CD14-positive monocyte (primary cell): ENCODE measurements at regions not wholly inside any gene's neighbourhood (a gene's known extent, or its start where the extent isn't known, plus 50 kb on each side); places are given as distances from the start of the nearest gene placed in this dataset.
A peak's percentile ranks its signal among the peaks of the same experiment; 100 is the strongest.
"Not testable (repeated sequence)": the region's sequence is repeated elsewhere in the genome, so short reads cannot be mapped to it uniquely, and the experiment has no call there.

Source experiments
- DNase-seq, 3 donors: peaks; one replicate each; pipeline ENCODE4 v3.0.0-alpha.2; 2011 to 2022
- H2AFZ ChIP-seq: 2 replicates; pipeline ENCODE4 v1.6.0; 2012; ENCODE audit warnings: mild to moderate bottlenecking, low read depth, low read length, inconsistent platforms; ENCODE audit not compliant: insufficient read depth, poor library complexity, severe bottlenecking
- H3K27ac ChIP-seq, 2 donors: 1 replicate in 1 of 2; 2 replicates in 1 of 2; pipeline ENCODE4 v1.5.1; 2012 to 2013; ENCODE audit warnings: low read length in 2 of 2, control low read depth in 1 of 2, inconsistent platforms in 1 of 2, low read depth in 1 of 2, mild to moderate bottlenecking in 1 of 2
- H3K27me3 ChIP-seq, 2 donors: one replicate each; pipeline versions ENCODE4 v1.6.0 to v1.6.1; 2011 to 2013; ENCODE audit warnings: low read length in 2 of 2; ENCODE audit not compliant: control insufficient read depth in 2 of 2, insufficient read depth in 2 of 2
- H3K36me3 ChIP-seq, 2 donors: replicated peaks in 1 of 2; 1 replicate in 1 of 2; 2 replicates in 1 of 2; pipeline versions ENCODE4 v1.5.1 to v1.6.1; 2012 to 2013; ENCODE audit warnings: low read length in 2 of 2, control low read depth in 1 of 2, inconsistent platforms in 1 of 2, mild to moderate bottlenecking in 1 of 2; ENCODE audit not compliant: insufficient read depth in 2 of 2, control insufficient read depth in 1 of 2
- H3K4me1 ChIP-seq, 2 donors: 1 replicate in 1 of 2; 2 replicates in 1 of 2; pipeline versions ENCODE4 v1.5.1 to v1.6.1; 2012 to 2013; ENCODE audit warnings: low read length in 2 of 2, control low read depth in 1 of 2, inconsistent platforms in 1 of 2, mild to moderate bottlenecking in 1 of 2, moderate library complexity in 1 of 2; ENCODE audit not compliant: insufficient read depth in 2 of 2, control insufficient read depth in 1 of 2
- H3K4me2 ChIP-seq: replicated peaks from 2 replicates; pipeline ENCODE3; 2012; ENCODE audit warnings: low read length, moderate library complexity, mild to moderate bottlenecking; ENCODE audit not compliant: poor library complexity, severe bottlenecking; ENCODE audit errors: extremely low read depth
- H3K4me3 ChIP-seq, 3 experiments: fragments of 200-600 bp in 1 of 3; sonication (generic) in 1 of 3; replicated peaks in 1 of 3; 1 replicate in 2 of 3; 2 replicates in 1 of 3; pipeline ENCODE4 v1.5.1; 2011 to 2013; ENCODE audit warnings: low read length in 3 of 3, mild to moderate bottlenecking in 3 of 3, control low read depth in 2 of 3, low read depth in 2 of 3, inconsistent platforms in 1 of 3, moderate library complexity in 1 of 3
- H3K79me2 ChIP-seq: 2 replicates; pipeline ENCODE4 v1.6.0; 2012; ENCODE audit warnings: mild to moderate bottlenecking, control low read depth, inconsistent platforms, low read length, moderate library complexity; ENCODE audit not compliant: insufficient read depth
- H3K9ac ChIP-seq: 2 replicates; pipeline ENCODE4 v1.6.0; 2017; ENCODE audit warnings: low read length, mild to moderate bottlenecking; ENCODE audit not compliant: insufficient read depth, poor library complexity, severe bottlenecking
- H3K9me3 ChIP-seq, 2 donors: replicated peaks in 1 of 2; 1 replicate in 1 of 2; 2 replicates in 1 of 2; pipeline versions ENCODE4 v1.5.1 to v1.6.1; 2012 to 2013; ENCODE audit warnings: low read length in 2 of 2, control low read depth in 1 of 2; ENCODE audit not compliant: control insufficient read depth in 1 of 2, insufficient read depth in 1 of 2
- H4K20me1 ChIP-seq: 2 replicates; pipeline ENCODE4 v1.6.0; 2012; ENCODE audit warnings: mild to moderate bottlenecking, low read length, control low read depth, moderate library complexity; ENCODE audit not compliant: insufficient read depth
- H3K27ac Mint-ChIP-seq, 7 donors: one replicate each; pipeline ENCODE4 v1.8.0; 2020; ENCODE audit warnings: mild to moderate bottlenecking in 7 of 7, mixed read lengths in 7 of 7, moderate library complexity in 6 of 7, inconsistent platforms in 2 of 7
- H3K27me3 Mint-ChIP-seq, 3 donors: one replicate each; pipeline ENCODE4 v1.8.0; 2021 to 2022; ENCODE audit warnings: low read depth in 3 of 3, mild to moderate bottlenecking in 3 of 3, mixed read lengths in 3 of 3, moderate library complexity in 3 of 3, inconsistent platforms in 1 of 3
- H3K36me3 Mint-ChIP-seq, 2 donors: one replicate each; pipeline ENCODE4 v1.8.0; 2020; ENCODE audit warnings: mixed read lengths in 2 of 2, inconsistent platforms in 1 of 2, mild to moderate bottlenecking in 1 of 2
- H3K4me1 Mint-ChIP-seq: one replicate; pipeline ENCODE4 v1.8.0; 2020; ENCODE audit warnings: mild to moderate bottlenecking, mixed read lengths
- H3K4me3 Mint-ChIP-seq, 2 donors: one replicate each; pipeline ENCODE4 v1.8.0; 2020; ENCODE audit warnings: mild to moderate bottlenecking in 2 of 2, mixed read lengths in 2 of 2, moderate library complexity in 1 of 2
- H3K9me3 Mint-ChIP-seq, 7 donors: one replicate each; pipeline ENCODE4 v1.8.0; 2020 to 2022; ENCODE audit warnings: mixed read lengths in 7 of 7, mild to moderate bottlenecking in 6 of 7, moderate library complexity in 6 of 7, inconsistent platforms in 2 of 7
- WGBS: methylation state at CpG from one replicate; pipeline ENCODE4 v1.1.5; 2013; ENCODE audit warnings: missing lambda C conversion rate; ENCODE audit not compliant: insufficient coverage; 5-methylcytosine and 5-hydroxymethylcytosine counted together
- intact Hi-C, 2 donors: fragments of 100-400 bp; cut with micrococcal nuclease; formaldehyde crosslinking; loops; one replicate each; pipeline versions ENCODE4 v1.15.0 to v1.15.1; 2023
- TF ChIP-seq, protein P1 (sequence below): fragments of 200-600 bp; IDR thresholded peaks from one replicate; pipeline ENCODE4 v1.8.0; 2022; ENCODE audit warnings: antibody characterized with exemption, mild to moderate bottlenecking

DNA sequence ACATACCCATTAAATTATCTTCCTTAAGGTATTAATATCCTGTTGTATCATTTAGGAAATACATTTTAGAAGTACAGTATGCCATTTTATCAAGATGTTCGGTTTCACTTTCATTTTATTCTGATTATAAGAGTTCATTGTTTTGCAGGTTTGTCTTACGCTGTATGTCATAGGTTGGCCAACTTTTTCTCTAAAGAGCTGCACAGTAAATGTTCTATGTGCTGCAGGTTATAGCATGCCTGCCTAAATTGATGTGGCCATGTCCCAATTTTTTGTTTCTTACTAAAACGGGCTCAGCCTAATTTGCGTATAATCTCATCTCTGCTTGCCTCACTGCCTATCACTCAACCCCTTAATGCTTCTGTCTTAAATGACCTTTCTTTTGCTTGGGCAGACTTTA, 126.4 kb downstream of the USP22 start:
- H3K36me3 ChIP-seq = no peaks in the 10 kb centered on the region
- WGBS = 100% methylated on average over 2 of the region's 4 CpGs
- H3K4me3 Mint-ChIP-seq = no peak overlapping the region
- peak overlapping the region; percentile 35 for H2AFZ ChIP-seq
- H4K20me1 ChIP-seq = no peaks in the 10 kb centered on the region
- TF ChIP-seq, protein P1, sequence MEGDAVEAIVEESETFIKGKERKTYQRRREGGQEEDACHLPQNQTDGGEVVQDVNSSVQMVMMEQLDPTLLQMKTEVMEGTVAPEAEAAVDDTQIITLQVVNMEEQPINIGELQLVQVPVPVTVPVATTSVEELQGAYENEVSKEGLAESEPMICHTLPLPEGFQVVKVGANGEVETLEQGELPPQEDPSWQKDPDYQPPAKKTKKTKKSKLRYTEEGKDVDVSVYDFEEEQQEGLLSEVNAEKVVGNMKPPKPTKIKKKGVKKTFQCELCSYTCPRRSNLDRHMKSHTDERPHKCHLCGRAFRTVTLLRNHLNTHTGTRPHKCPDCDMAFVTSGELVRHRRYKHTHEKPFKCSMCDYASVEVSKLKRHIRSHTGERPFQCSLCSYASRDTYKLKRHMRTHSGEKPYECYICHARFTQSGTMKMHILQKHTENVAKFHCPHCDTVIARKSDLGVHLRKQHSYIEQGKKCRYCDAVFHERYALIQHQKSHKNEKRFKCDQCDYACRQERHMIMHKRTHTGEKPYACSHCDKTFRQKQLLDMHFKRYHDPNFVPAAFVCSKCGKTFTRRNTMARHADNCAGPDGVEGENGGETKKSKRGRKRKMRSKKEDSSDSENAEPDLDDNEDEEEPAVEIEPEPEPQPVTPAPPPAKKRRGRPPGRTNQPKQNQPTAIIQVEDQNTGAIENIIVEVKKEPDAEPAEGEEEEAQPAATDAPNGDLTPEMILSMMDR = no peak
- no peak for DNase-seq
- no peak overlapping the region for H3K4me3 ChIP-seq
- H3K36me3 Mint-ChIP-seq = no peaks in the 10 kb centered on the region
- no peak overlapping the region for H3K27ac ChIP-seq
- H3K4me1 Mint-ChIP-seq = peaks cover 9% of the 10 kb centered on the region
- H3K9ac ChIP-seq = no peak overlapping the region
- no peaks in the 10 kb centered on the region for H3K9me3 ChIP-seq
- H3K79me2 ChIP-seq = no peaks in the 10 kb centered on the region
- H3K27ac Mint-ChIP-seq = no peak overlapping the region
- no peaks in the 10 kb centered on the region for H3K27me3 ChIP-seq
- H3K4me2 ChIP-seq = no peak overlapping the region
- intact Hi-C loops = no loop called here
- peaks cover 0 to 8% (median 3%) of the 10 kb centered on the region in 7 donors for H3K9me3 Mint-ChIP-seq
- peaks cover 0 to 4% (median 2%) of the 10 kb centered on the region in 3 donors for H3K27me3 Mint-ChIP-seq
- H3K4me1 ChIP-seq = no peaks in the 10 kb centered on the region

DNA sequence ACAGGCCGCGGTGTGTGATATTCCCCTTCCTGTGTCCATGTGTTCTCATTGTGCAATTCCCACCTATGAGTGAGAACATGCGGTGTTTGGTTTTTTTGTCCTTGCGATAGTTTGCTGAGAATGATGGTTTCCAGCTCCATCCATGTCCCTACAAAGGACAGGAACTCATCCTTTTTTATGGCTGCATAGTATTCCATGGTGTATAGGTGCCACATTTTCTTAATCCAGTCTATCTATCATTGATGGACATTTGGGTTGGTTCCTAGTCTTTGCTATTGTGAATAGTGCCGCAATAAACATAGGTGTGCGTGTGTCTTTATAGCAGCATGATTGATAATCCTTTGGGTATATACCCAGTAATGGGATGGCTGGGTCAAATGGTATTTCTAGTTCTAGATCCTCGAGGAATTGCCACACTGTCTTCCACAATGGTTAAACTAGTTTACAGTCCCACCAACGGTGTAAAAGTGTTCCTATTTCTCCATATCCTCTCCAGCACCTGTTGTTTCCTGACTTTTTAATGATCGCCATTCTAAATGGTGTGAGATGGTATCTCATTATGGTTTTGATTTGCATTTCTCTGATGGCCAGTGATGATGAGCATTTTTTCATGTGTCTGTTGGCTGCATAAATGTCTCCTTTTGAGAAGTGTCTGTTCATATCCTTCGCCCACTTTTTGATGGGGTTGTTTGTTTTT, 125.1 kb downstream of the USP22 start:
- H3K4me1 ChIP-seq, H3K9me3 ChIP-seq, H3K27ac ChIP-seq, H3K27me3 ChIP-seq, H3K4me3 Mint-ChIP-seq, H3K79me2 ChIP-seq, H2AFZ ChIP-seq, H3K9ac ChIP-seq, H4K20me1 ChIP-seq, DNase-seq, H3K27ac Mint-ChIP-seq, intact Hi-C loops, H3K4me3 ChIP-seq, H3K36me3 Mint-ChIP-seq, H3K36me3 ChIP-seq, H3K4me1 Mint-ChIP-seq, H3K4me2 ChIP-seq, H3K9me3 Mint-ChIP-seq, H3K27me3 Mint-ChIP-seq: not testable (repeated sequence)
- no CpG with 5 or more reads among the region's 10 CpGs for WGBS
